Stimulated activated naive B cell treated with anti-CD40 and anti-IgM and Interleukin-4, amounts not matched to agents 10 μg/mL and 1 μg/mL and 100 μg/mL, for 72 hours (primary cell): ENCODE measurements at regions not wholly inside any gene's neighbourhood (a gene's known extent, or its start where the extent isn't known, plus 50 kb on each side); places are given as distances from the start of the nearest gene placed in this dataset.

Experiments used
- ATAC-seq, 2 donors: fragments of 150-1000 bp; cut with Tn5 transposase; replicated peaks; 2 replicates each; pipeline ENCODE4 v1.10.0; 2021; ENCODE audit warnings: moderate library complexity in 1 of 2
- DNase-seq: peaks from one replicate; pipeline ENCODE4 v3.0.0; 2021
- H3K27ac Mint-ChIP-seq: one replicate; pipeline ENCODE4 v1.8.0; 2022; ENCODE audit warnings: mild to moderate bottlenecking, mixed read lengths
- H3K27me3 Mint-ChIP-seq, 2 donors: one replicate each; pipeline ENCODE4 v1.8.0; 2022; ENCODE audit warnings: mixed read lengths in 2 of 2
- H3K36me3 Mint-ChIP-seq, 2 donors: one replicate each; pipeline ENCODE4 v1.8.0; 2022; ENCODE audit warnings: mixed read lengths in 2 of 2, mild to moderate bottlenecking in 1 of 2
- H3K4me1 Mint-ChIP-seq, 2 donors: one replicate each; pipeline ENCODE4 v1.8.0; 2022; ENCODE audit warnings: mixed read lengths in 2 of 2, mild to moderate bottlenecking in 1 of 2
- H3K4me3 Mint-ChIP-seq, 2 donors: one replicate each; pipeline ENCODE4 v1.8.0; 2022; ENCODE audit warnings: mild to moderate bottlenecking in 2 of 2, mixed read lengths in 2 of 2, moderate library complexity in 1 of 2
- H3K9me3 Mint-ChIP-seq, 2 donors: one replicate each; pipeline ENCODE4 v1.8.0; 2022; ENCODE audit warnings: mixed read lengths in 2 of 2, mild to moderate bottlenecking in 1 of 2

- H3K4me1 Mint-ChIP-seq: peaks cover 5 to 16% of the 10 kb centered on the region in 2 donors
- no peak overlapping the region for H3K27ac Mint-ChIP-seq
- peak; percentile 68 to 86 for ATAC-seq
- peaks cover 8 to 12% of the 10 kb centered on the region in 2 donors for H3K36me3 Mint-ChIP-seq
- no peaks in the 10 kb centered on the region for H3K27me3 Mint-ChIP-seq
- H3K9me3 Mint-ChIP-seq: peaks cover 9 to 10% of the 10 kb centered on the region in 2 donors
- DNase-seq: no peak
- no peak overlapping the region for H3K4me3 Mint-ChIP-seq
Observed at GRCh38 chr2:62370321-62371250, 135.4 kb downstream of the TMEM17 start.

- DNase-seq: no peak
- H3K27me3 Mint-ChIP-seq: no peaks in the 10 kb centered on the region
- H3K9me3 Mint-ChIP-seq: peaks cover 9 to 10% of the 10 kb centered on the region in 2 donors
- H3K36me3 Mint-ChIP-seq: peaks cover 8 to 12% of the 10 kb centered on the region in 2 donors
- peaks cover 11 to 26% of the 10 kb centered on the region in 2 donors for H3K4me1 Mint-ChIP-seq
- H3K27ac Mint-ChIP-seq: no peak overlapping the region
- no peak overlapping the region for H3K4me3 Mint-ChIP-seq
- ATAC-seq: peak in 1 of 2 donors; percentile 25
Observed at GRCh38 chr2:62369541-62370202, 136.3 kb downstream of the TMEM17 start.

GRCh38 chr2:62364791-62365528, 141.0 kb downstream of the TMEM17 start:
- ATAC-seq (no peak), DNase-seq (no peak)
- Mint-ChIP-seq H3K4me3 (no peak overlapping the region), H3K4me1 (peaks cover 24 to 47% of the 10 kb centered on the region in 2 donors), H3K27ac (no peak overlapping the region), H3K27me3 (no peaks in the 10 kb centered on the region), H3K9me3 (peaks cover 4 to 7% of the 10 kb centered on the region in 2 donors), H3K36me3 (no peaks in the 10 kb centered on the region)

GRCh38 chr2:62363166-62363565, 142.8 kb downstream of the TMEM17 start:
- Mint-ChIP-seq H3K27ac (peak overlapping the region; percentile 73), H3K9me3 (peaks cover 4 to 7% of the 10 kb centered on the region in 2 donors), H3K4me3 (peak overlapping the region in 1 of 2 donors; percentile 10), H3K36me3 (no peaks in the 10 kb centered on the region), H3K27me3 (no peaks in the 10 kb centered on the region), H3K4me1 (peaks cover 24 to 41% of the 10 kb centered on the region in 2 donors)
- peak; percentile 87 to 93 for ATAC-seq
- DNase-seq: peak; percentile 48

GRCh38 chr2:62362561-62362960, 143.4 kb downstream of the TMEM17 start:
- H3K4me3 Mint-ChIP-seq: no peak overlapping the region
- H3K27ac Mint-ChIP-seq: peak overlapping the region; percentile 73
- no peaks in the 10 kb centered on the region for H3K27me3 Mint-ChIP-seq
- ATAC-seq: peak; percentile 41 to 42
- peaks cover 24 to 41% of the 10 kb centered on the region in 2 donors for H3K4me1 Mint-ChIP-seq
- H3K36me3 Mint-ChIP-seq: no peaks in the 10 kb centered on the region
- H3K9me3 Mint-ChIP-seq: peaks cover 4 to 7% of the 10 kb centered on the region in 2 donors
- no peak for DNase-seq

- H3K9me3 Mint-ChIP-seq: peaks cover 4 to 7% of the 10 kb centered on the region in 2 donors
- ATAC-seq (no peak), DNase-seq (no peak)
- no peak overlapping the region for H3K4me3 Mint-ChIP-seq
- no peak overlapping the region for H3K27ac Mint-ChIP-seq
- no peaks in the 10 kb centered on the region for H3K27me3 Mint-ChIP-seq
- H3K36me3 Mint-ChIP-seq: no peaks in the 10 kb centered on the region
- peaks cover 24 to 41% of the 10 kb centered on the region in 2 donors for H3K4me1 Mint-ChIP-seq
Observed at GRCh38 chr2:62361964-62362363, 144.0 kb downstream of the TMEM17 start.

- Mint-ChIP-seq H3K4me3 (no peak overlapping the region), H3K36me3 (peaks cover 2 to 7% of the 10 kb centered on the region in 2 donors), H3K9me3 (peaks cover 8 to 9% of the 10 kb centered on the region in 2 donors), H3K27me3 (no peaks in the 10 kb centered on the region), H3K27ac (no peak overlapping the region), H3K4me1 (peaks cover 2 to 7% of the 10 kb centered on the region in 2 donors)
- no peak for ATAC-seq
- DNase-seq: no peak
Observed at GRCh38 chr2:62354771-62355561, 151.0 kb downstream of the TMEM17 start.

- peaks cover 7 to 27% of the 10 kb centered on the region in 2 donors for H3K4me1 Mint-ChIP-seq
- no peak for DNase-seq
- H3K27me3 Mint-ChIP-seq: no peaks in the 10 kb centered on the region
- H3K4me3 Mint-ChIP-seq: no peak overlapping the region
- peaks cover 9% of the 10 kb centered on the region in 2 donors for H3K9me3 Mint-ChIP-seq
- ATAC-seq: no peak
- no peak overlapping the region for H3K27ac Mint-ChIP-seq
- H3K36me3 Mint-ChIP-seq: peaks cover 2 to 7% of the 10 kb centered on the region in 2 donors
Observed at GRCh38 chr2:62352031-62352430, 154.0 kb downstream of the TMEM17 start.

- Mint-ChIP-seq H3K4me3 (no peak overlapping the region), H3K9me3 (peaks cover 9% of the 10 kb centered on the region in 2 donors), H3K27me3 (no peaks in the 10 kb centered on the region), H3K4me1 (peaks cover 7 to 32% of the 10 kb centered on the region in 2 donors), H3K27ac (no peak overlapping the region), H3K36me3 (peaks cover 2 to 7% of the 10 kb centered on the region in 2 donors)
- ATAC-seq (no peak), DNase-seq (no peak)
Observed at GRCh38 chr2:62349788-62350187, 153.9 kb downstream of the B3GNT2 start.

GRCh38 chr2:62348700-62349099, 152.8 kb downstream of the B3GNT2 start:
- Mint-ChIP-seq H3K4me3 (peak overlapping the region in 1 of 2 donors; percentile 11), H3K9me3 (peaks cover 9% of the 10 kb centered on the region in 2 donors), H3K27me3 (no peaks in the 10 kb centered on the region), H3K36me3 (peaks cover 2 to 7% of the 10 kb centered on the region in 2 donors), H3K27ac (no peak overlapping the region), H3K4me1 (peaks cover 12 to 40% of the 10 kb centered on the region in 2 donors)
- DNase-seq (no peak), ATAC-seq (peak; percentile 35 to 36)

GRCh38 chr2:62347563-62348270, 151.8 kb downstream of the B3GNT2 start:
- H3K27ac Mint-ChIP-seq: no peak overlapping the region
- H3K27me3 Mint-ChIP-seq: no peaks in the 10 kb centered on the region
- peaks cover 2 to 7% of the 10 kb centered on the region in 2 donors for H3K36me3 Mint-ChIP-seq
- DNase-seq (peak; percentile 34), ATAC-seq (peak; percentile 33 to 54)
- no peak overlapping the region for H3K4me3 Mint-ChIP-seq
- H3K9me3 Mint-ChIP-seq: peaks cover 5 to 7% of the 10 kb centered on the region in 2 donors
- peaks cover 15 to 40% of the 10 kb centered on the region in 2 donors for H3K4me1 Mint-ChIP-seq

GRCh38 chr2:62344472-62344871, 148.6 kb downstream of the B3GNT2 start:
- no peak overlapping the region for H3K27ac Mint-ChIP-seq
- DNase-seq (peak; percentile 48), ATAC-seq (peak; percentile 89 to 95)
- H3K4me3 Mint-ChIP-seq: peak overlapping the region in 1 of 2 donors; percentile 22
- no peaks in the 10 kb centered on the region for H3K27me3 Mint-ChIP-seq
- H3K36me3 Mint-ChIP-seq: no peaks in the 10 kb centered on the region
- peaks cover 0 to 1% of the 10 kb centered on the region in 2 donors for H3K9me3 Mint-ChIP-seq
- H3K4me1 Mint-ChIP-seq: peaks cover 23 to 47% of the 10 kb centered on the region in 2 donors
